ENCODE measurements at regions not wholly inside any gene's neighbourhood (a gene's known extent, or its start where the extent isn't known, plus 50 kb on each side); places are given as distances from the start of the nearest gene placed in this dataset.
"Not testable (repeated sequence)": the region's sequence is repeated elsewhere in the genome, so short reads cannot be mapped to it uniquely, and the experiment has no call there.

DNA sequence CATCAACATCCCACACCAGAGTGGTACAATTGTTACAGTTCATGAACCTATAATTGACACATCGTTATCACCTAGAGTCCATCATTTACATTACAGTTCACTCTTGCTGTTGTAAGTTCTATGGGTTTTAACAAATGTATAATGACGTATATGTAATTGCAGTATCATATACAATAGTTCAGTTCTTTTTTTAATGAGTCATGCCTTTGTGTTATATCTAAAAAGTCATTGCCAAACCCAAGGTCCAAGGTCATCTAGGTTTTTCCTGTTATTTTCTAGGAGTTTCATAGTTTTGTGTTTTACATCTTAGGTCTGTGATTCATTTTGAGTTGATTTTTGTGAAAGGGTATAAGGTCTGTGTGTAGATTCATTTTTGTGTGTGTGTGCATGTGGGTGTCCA lies 160.9 kb upstream of the GALNT15 start:
- Histone ChIP-seq H3K4me1 (ENCODE audit: control insufficient read depth in 1 of 2, insufficient read depth in 1 of 2, low read depth in 1 of 2, low read length in 1 of 2) (no peaks in the 10 kb centered on the region), H3K27ac (no peak overlapping the region), H3K36me3 (no peaks in the 10 kb centered on the region), H3K4me3 (ENCODE audit: low read depth in 1 of 2, low read length in 1 of 2) (no peak overlapping the region), H3K9me3 (no peaks in the 10 kb centered on the region), H3K27me3 (no peaks in the 10 kb centered on the region)
- TF ChIP-seq CTCF (IDR thresholded peaks at IDR 0.05) = no peak

DNA sequence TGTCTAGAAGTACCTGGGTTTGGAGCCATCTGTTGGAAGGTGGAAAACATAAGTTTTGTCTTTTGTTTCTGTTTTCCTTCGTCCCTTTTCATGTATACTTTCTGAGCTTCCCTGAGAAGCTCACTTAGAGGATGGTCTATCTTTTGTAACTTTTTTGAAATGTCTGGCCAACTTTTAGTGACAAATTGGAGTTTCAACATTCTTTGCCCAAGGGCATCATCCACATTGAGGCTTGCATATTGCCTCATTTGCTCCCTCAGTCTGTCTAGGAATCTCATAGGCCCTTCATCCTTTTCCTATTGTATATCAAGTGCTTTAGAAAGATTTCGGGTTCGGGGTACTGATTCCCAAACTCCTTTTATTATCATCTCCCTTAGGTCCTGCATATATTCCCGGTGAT lies 152.7 kb upstream of the GALNT15 start:
- H3K9me3 ChIP-seq; H3K27ac ChIP-seq; H3K27me3 ChIP-seq; H3K4me3 ChIP-seq (ENCODE audit: low read depth in 1 of 2, low read length in 1 of 2); H3K36me3 ChIP-seq; H3K4me1 ChIP-seq (ENCODE audit: control insufficient read depth in 1 of 2, insufficient read depth in 1 of 2, low read depth in 1 of 2, low read length in 1 of 2): not testable (repeated sequence)

DNA sequence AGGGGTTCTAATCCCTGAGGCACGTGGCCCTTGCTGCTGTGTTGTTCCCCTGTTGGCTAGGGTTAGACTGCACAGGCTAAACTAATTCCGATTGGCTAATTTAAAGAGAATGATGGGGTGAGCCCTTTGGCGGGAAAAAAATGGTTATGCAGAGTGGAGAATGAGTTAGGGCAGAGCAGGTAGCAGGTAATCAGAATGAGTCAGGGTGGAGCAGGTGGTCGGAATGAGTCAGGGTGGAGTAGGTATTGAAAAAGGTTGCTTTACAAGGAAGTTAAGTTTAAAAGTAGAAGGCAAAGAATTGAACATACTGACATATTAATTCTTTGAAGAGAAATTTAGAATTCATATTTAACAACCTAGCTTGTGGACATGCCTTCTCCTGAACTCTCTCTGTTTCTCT lies 150.6 kb upstream of the GALNT15 start:
- not testable (repeated sequence) for H3K4me3 ChIP-seq (ENCODE audit: low read depth in 1 of 2, low read length in 1 of 2); H3K9me3 ChIP-seq; H3K27me3 ChIP-seq; H3K36me3 ChIP-seq; H3K4me1 ChIP-seq (ENCODE audit: control insufficient read depth in 1 of 2, insufficient read depth in 1 of 2, low read depth in 1 of 2, low read length in 1 of 2); H3K27ac ChIP-seq

DNA sequence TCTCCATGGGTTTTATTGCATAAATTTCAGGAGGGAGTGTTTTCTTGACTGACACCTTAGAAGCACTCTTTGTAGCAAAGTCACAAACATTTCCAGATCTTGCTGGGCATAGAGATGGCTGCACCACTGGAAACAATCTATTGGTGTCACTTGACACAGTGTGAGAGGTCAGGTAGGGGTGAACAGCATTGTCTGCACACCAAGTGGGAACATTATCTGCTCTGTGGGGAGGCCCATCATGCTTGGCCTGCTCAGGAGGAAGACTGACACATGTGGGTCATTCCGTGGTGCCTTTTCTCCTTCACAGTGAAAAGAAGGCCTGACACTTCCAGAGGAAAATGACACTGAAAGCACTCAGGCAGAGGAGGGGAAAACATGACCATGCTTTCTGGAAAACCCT lies 149.9 kb upstream of the GALNT15 start:
- Histone ChIP-seq H3K27ac (no peak overlapping the region), H3K4me1 (ENCODE audit: control insufficient read depth in 1 of 2, insufficient read depth in 1 of 2, low read depth in 1 of 2, low read length in 1 of 2) (no peaks in the 10 kb centered on the region), H3K27me3 (no peaks in the 10 kb centered on the region), H3K9me3 (no peaks in the 10 kb centered on the region), H3K36me3 (no peaks in the 10 kb centered on the region), H3K4me3 (ENCODE audit: low read depth in 1 of 2, low read length in 1 of 2) (no peak overlapping the region)
- no peak for TF ChIP-seq CTCF (IDR thresholded peaks at IDR 0.05)

- H3K36me3 ChIP-seq = no peaks in the 10 kb centered on the region
- no peaks in the 10 kb centered on the region for H3K9me3 ChIP-seq
- H3K27me3 ChIP-seq = no peaks in the 10 kb centered on the region
- H3K27ac ChIP-seq = no peak overlapping the region
- H3K4me3 ChIP-seq (ENCODE audit: low read depth in 1 of 2, low read length in 1 of 2) = no peak overlapping the region
- no peaks in the 10 kb centered on the region for H3K4me1 ChIP-seq (ENCODE audit: control insufficient read depth in 1 of 2, insufficient read depth in 1 of 2, low read depth in 1 of 2, low read length in 1 of 2)
- TF ChIP-seq CTCF (IDR thresholded peaks at IDR 0.05) = no peak
Measured at GRCh38 chr3:16026753-16027152, 147.7 kb upstream of the GALNT15 start.

DNA sequence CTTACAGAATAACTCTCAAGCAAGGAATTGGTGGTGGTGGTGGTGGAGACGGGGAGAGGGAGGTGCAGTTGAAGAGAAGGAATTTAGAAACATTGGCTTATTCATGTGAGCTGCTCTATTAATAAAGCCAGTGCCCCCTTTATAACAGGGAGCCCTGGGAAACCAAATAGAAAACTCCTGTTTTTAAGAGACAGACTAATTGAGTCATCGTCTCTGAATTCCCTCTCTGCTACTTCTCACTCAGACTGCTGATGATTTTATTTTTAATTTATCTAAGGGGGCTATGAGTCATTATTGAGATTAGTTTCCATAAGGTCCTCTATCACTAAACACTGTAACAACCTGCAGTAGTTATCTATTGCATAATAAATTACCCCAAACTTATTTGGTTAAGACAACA lies 145.9 kb upstream of the GALNT15 start:
- TF ChIP-seq CTCF (IDR thresholded peaks at IDR 0.05) = no peak
- no peaks in the 10 kb centered on the region for H3K27me3 ChIP-seq
- no peaks in the 10 kb centered on the region for H3K36me3 ChIP-seq
- H3K27ac ChIP-seq = no peak overlapping the region
- H3K4me3 ChIP-seq (ENCODE audit: low read depth in 1 of 2, low read length in 1 of 2) = no peak overlapping the region
- H3K9me3 ChIP-seq = no peaks in the 10 kb centered on the region
- H3K4me1 ChIP-seq (ENCODE audit: control insufficient read depth in 1 of 2, insufficient read depth in 1 of 2, low read depth in 1 of 2, low read length in 1 of 2) = no peaks in the 10 kb centered on the region

GRCh38 chr3:16030342-16030741 lies 144.1 kb upstream of the GALNT15 start:
- H3K27me3 ChIP-seq = no peaks in the 10 kb centered on the region
- TF ChIP-seq CTCF (IDR thresholded peaks at IDR 0.05) = no peak
- H3K4me3 ChIP-seq (ENCODE audit: low read depth in 1 of 2, low read length in 1 of 2) = no peak overlapping the region
- no peaks in the 10 kb centered on the region for H3K9me3 ChIP-seq
- no peaks in the 10 kb centered on the region for H3K4me1 ChIP-seq (ENCODE audit: control insufficient read depth in 1 of 2, insufficient read depth in 1 of 2, low read depth in 1 of 2, low read length in 1 of 2)
- H3K27ac ChIP-seq = no peak overlapping the region
- no peaks in the 10 kb centered on the region for H3K36me3 ChIP-seq

All from neutrophil (primary cell).